H1 (cell line): ENCODE measurements at regions not wholly inside any gene's neighbourhood (a gene's known extent, or its start where the extent isn't known, plus 50 kb on each side); places are given as distances from the start of the nearest gene placed in this dataset.

Experiments
- CEBPB ChIP-seq: IDR thresholded peaks from 2 replicates; pipeline ENCODE4 v1.6.1; 2012; ENCODE audit warnings: low read depth, low read length
- GABPA ChIP-seq: IDR thresholded peaks from 2 replicates; pipeline ENCODE4 v1.6.1; 2011; ENCODE audit warnings: mild to moderate bottlenecking, low read length, moderate library complexity, borderline replicate concordance; ENCODE audit not compliant: insufficient read depth
- KDM5A ChIP-seq: fragments of 200-600 bp; IDR thresholded peaks from 2 replicates; pipeline ENCODE4 v1.7.1; 2012; ENCODE audit warnings: mild to moderate bottlenecking, low read length, inconsistent platforms, mixed read lengths
- POLR2A ChIP-seq, 2 experiments: IDR thresholded peaks; 1 replicate in 1 of 2; 2 replicates in 1 of 2; pipeline ENCODE4 v1.6.1; 2011; ENCODE audit warnings: low read depth in 2 of 2, low read length in 2 of 2, mild to moderate bottlenecking in 2 of 2; ENCODE audit errors: control extremely low read depth in 1 of 2
- RFX5 ChIP-seq: IDR thresholded peaks from 2 replicates; pipeline ENCODE4 v1.6.1; 2011; ENCODE audit warnings: low read depth, low read length, improper control_type of control experiment, borderline replicate concordance
- TAF1 ChIP-seq: IDR thresholded peaks from 2 replicates; pipeline ENCODE4 v1.6.1; 2011; ENCODE audit warnings: mild to moderate bottlenecking, low read depth, low read length
- TCF12 ChIP-seq: IDR thresholded peaks from 2 replicates; pipeline ENCODE4 v1.6.1; 2011; ENCODE audit warnings: low read depth, mild to moderate bottlenecking, low read length
- YY1 ChIP-seq: IDR thresholded peaks from 2 replicates; pipeline ENCODE4 v1.6.1; 2011; ENCODE audit warnings: low read depth, mild to moderate bottlenecking, low read length

- TF ChIP-seq TCF12: no peak
- TF ChIP-seq TAF1: no peak
- TF ChIP-seq POLR2A (IDR thresholded peaks at IDR 0.05; ENCODE audit: control extremely low read depth in 1 of 2, low read depth in 2 of 2, low read length in 2 of 2): no peak
- TF ChIP-seq GABPA: no peak
- TF ChIP-seq CEBPB: no peak
- TF ChIP-seq RFX5: no peak
- TF ChIP-seq YY1: no peak
- TF ChIP-seq KDM5A: no peak
Measured at GRCh38 chr4:124065936-124066335, 646.6 kb downstream of the ANKRD50 start.
